ENCODE measurements at regions not wholly inside any gene's neighbourhood (a gene's known extent, or its start where the extent isn't known, plus 50 kb on each side); places are given as distances from the start of the nearest gene placed in this dataset.

DNA sequence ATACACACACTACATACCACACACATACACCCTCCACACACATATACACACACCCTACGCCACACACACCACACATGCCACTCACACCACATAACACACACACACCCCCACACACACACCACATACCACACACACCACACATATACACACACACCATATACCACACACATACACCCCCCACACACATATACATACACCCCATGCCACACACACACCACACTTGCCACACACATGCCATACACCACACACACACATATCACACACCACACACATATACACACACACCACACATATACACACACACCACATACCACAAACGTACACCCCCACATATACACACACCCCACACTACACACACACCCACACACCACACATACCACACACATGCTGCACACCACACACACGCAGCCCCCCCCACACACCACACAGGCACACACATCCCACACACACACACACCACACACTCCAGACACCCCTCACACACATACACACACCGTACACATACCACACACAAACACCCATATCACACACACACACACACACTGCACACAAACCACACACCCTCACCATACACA, 76.7 kb upstream of the TMPRSS2 start:
- intact Hi-C loops (cut with DNase I; ENCODE audit: low total_unique reads), result no loop called here
- no peak for TF ChIP-seq POLR2A (IDR thresholded peaks at IDR 0.05)
- TF ChIP-seq, protein P1, sequence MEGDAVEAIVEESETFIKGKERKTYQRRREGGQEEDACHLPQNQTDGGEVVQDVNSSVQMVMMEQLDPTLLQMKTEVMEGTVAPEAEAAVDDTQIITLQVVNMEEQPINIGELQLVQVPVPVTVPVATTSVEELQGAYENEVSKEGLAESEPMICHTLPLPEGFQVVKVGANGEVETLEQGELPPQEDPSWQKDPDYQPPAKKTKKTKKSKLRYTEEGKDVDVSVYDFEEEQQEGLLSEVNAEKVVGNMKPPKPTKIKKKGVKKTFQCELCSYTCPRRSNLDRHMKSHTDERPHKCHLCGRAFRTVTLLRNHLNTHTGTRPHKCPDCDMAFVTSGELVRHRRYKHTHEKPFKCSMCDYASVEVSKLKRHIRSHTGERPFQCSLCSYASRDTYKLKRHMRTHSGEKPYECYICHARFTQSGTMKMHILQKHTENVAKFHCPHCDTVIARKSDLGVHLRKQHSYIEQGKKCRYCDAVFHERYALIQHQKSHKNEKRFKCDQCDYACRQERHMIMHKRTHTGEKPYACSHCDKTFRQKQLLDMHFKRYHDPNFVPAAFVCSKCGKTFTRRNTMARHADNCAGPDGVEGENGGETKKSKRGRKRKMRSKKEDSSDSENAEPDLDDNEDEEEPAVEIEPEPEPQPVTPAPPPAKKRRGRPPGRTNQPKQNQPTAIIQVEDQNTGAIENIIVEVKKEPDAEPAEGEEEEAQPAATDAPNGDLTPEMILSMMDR (IDR thresholded peaks at IDR 0.05), result no peak
- DNase-seq, result no peak

DNA sequence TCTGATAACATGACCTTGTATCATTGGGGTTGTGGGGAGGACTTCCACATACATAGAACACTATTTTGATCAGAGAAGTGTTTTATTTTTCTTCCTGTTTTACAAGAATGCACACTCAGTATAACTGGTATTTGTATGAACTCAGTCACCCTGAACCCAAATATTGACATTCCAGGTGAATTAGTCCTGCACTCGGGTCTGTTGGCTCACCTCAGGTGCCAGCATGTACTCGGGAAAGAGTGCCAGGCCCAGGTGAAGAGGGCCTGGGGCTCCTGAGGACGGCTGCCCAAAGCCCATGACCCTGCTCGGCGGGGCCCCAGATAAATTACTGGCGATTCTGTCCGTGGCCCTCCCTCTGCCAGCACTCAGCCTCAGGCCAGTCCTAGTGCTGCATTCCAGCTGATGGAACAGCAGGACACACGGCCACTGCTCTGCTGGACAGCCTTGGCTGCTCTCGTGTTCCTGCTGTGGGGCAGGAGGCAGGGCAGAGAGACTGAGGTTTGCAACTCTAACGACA, 75.4 kb upstream of the TMPRSS2 start:
- H3K9me3 ChIP-seq, result peaks cover 0 to 3% of the 10 kb centered on the region in 2 donors
- H3K4me1 ChIP-seq, result no peaks in the 10 kb centered on the region
- no peak overlapping the region for H3K4me3 ChIP-seq
- DNase-seq, result no peak
- no peak overlapping the region for H3K27ac ChIP-seq
- intact Hi-C loops (cut with DNase I; ENCODE audit: low total_unique reads), result no loop called here
- H3K27me3 ChIP-seq, result no peaks in the 10 kb centered on the region
- TF ChIP-seq POLR2A (IDR thresholded peaks at IDR 0.05), result no peak
- TF ChIP-seq, protein P1 (IDR thresholded peaks at IDR 0.05), result no peak
- no peaks in the 10 kb centered on the region for H3K36me3 ChIP-seq

More for the DNA sequence above, 76.7 kb upstream of the TMPRSS2 start:
- Histone ChIP-seq H3K27me3 (no peaks in the 10 kb centered on the region), H3K4me1 (no peaks in the 10 kb centered on the region), H3K9me3 (no peaks in the 10 kb centered on the region), H3K4me3 (no peak overlapping the region), H3K36me3 (no peaks in the 10 kb centered on the region), H3K27ac (no peak overlapping the region)

DNA sequence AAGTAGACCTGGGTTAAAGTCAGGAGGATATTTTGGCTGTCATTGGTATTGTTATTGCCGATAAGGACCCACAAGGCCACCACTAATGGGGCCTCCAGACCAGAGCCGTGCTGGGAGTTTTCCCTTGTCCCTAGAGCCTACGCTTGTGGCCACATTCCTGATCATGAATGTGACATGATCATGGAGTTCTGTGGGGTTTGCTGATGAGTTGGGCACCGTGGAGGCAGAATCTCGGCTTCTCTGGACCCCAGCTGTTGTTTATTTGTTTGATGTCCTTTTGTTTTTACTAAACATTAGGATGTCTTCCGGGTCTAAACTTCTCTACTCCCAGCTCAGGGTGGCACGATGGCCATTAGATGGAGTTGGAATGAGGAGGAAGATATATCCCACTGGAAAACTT, 74.9 kb upstream of the TMPRSS2 start:
- H3K27ac ChIP-seq, result no peak overlapping the region
- no peaks in the 10 kb centered on the region for H3K4me1 ChIP-seq

GRCh38 chr21:41582298-41582840, 74.4 kb upstream of the TMPRSS2 start:
- no peaks in the 10 kb centered on the region for H3K4me1 ChIP-seq
- no peak overlapping the region for H3K27ac ChIP-seq
- H3K9me3 ChIP-seq, result peaks cover 0 to 8% of the 10 kb centered on the region in 2 donors
- H3K36me3 ChIP-seq, result no peaks in the 10 kb centered on the region
- no peaks in the 10 kb centered on the region for H3K27me3 ChIP-seq
- H3K4me3 ChIP-seq, result no peak overlapping the region
- no peak for DNase-seq
- intact Hi-C loops (cut with DNase I; ENCODE audit: low total_unique reads), result no loop called here
- TF ChIP-seq, protein P1 (IDR thresholded peaks at IDR 0.05), result no peak
- TF ChIP-seq POLR2A (IDR thresholded peaks at IDR 0.05), result no peak

More for the DNA sequence above, 74.9 kb upstream of the TMPRSS2 start:
- TF ChIP-seq, protein P1 (IDR thresholded peaks at IDR 0.05), result no peak
- no peak for TF ChIP-seq POLR2A (IDR thresholded peaks at IDR 0.05)
- intact Hi-C loops (cut with DNase I; ENCODE audit: low total_unique reads), result no loop called here
- no peak overlapping the region for H3K4me3 ChIP-seq
- H3K36me3 ChIP-seq, result no peaks in the 10 kb centered on the region
- no peaks in the 10 kb centered on the region for H3K27me3 ChIP-seq
- DNase-seq, result no peak
- H3K9me3 ChIP-seq, result peaks cover 0 to 8% of the 10 kb centered on the region in 2 donors

DNA sequence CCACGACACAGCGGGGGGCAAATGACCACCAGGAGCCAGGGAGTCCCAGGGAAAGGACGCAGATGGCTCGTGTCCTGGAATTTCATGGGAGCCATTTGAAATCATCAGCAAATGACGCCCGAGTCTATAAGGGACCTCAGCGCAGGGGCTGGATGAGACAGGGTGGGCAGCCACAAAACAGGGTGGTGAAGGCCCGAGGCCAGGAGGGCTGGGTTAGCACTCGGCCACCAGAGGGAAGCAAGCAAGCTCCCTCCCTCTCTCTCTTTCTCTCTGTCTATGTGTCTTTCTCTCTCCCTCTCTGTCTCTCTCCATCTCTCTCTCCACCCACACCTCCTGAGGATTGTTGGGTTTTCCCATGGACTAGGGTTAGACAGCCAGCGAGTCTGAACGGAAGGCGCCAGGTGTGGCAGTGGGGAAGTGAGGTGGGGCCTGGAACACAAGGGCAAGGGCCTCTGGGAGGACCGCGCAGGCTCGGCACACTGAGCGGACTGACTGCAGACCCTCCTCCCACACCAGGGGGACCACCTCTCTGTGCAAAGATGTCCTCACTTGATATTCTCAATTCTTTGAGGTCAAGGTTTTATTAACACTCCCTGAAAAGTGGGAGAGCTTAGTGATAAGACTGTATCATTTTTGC, 73.8 kb upstream of the TMPRSS2 start:
- Histone ChIP-seq H3K36me3 (no peaks in the 10 kb centered on the region), H3K27ac (no peak overlapping the region), H3K27me3 (no peaks in the 10 kb centered on the region), H3K4me3 (no peak overlapping the region), H3K9me3 (peaks cover 0 to 8% of the 10 kb centered on the region in 2 donors), H3K4me1 (no peaks in the 10 kb centered on the region)
- DNase-seq, result no peak
- intact Hi-C loops (cut with DNase I; ENCODE audit: low total_unique reads), result no loop called here
- TF ChIP-seq, protein P1 (IDR thresholded peaks at IDR 0.05), result no peak
- no peak for TF ChIP-seq POLR2A (IDR thresholded peaks at IDR 0.05)

Measured in uterus (tissue), 3 donors.